NB4 (cell line): ENCODE measurements at regions not wholly inside any gene's neighbourhood (a gene's known extent, or its start where the extent isn't known, plus 50 kb on each side); places are given as distances from the start of the nearest gene placed in this dataset.
A peak's percentile ranks its signal among the peaks of the same experiment; 100 is the strongest.

ENCODE experiments used
- DNase-seq: peaks from one replicate; pipeline ENCODE4 v3.0.0; 2010; ENCODE audit warnings: low read depth
- H3K4me3 ChIP-seq: one replicate; pipeline ENCODE4 v1.5.1; 2011; ENCODE audit warnings: mild to moderate bottlenecking, low read depth, low read length, moderate library complexity
- MYC ChIP-seq: IDR thresholded peaks from 2 replicates; pipeline ENCODE4 v1.6.1; 2011; ENCODE audit warnings: low read depth, low read length
- POLR2A ChIP-seq: IDR thresholded peaks from 2 replicates; pipeline ENCODE4 v1.6.1; 2011; ENCODE audit warnings: mild to moderate bottlenecking; ENCODE audit not compliant: insufficient read length; ENCODE audit errors: extremely low read depth
- TF ChIP-seq, protein P1 (sequence below): IDR thresholded peaks from one replicate; pipeline ENCODE4 v1.5.1; 2012; ENCODE audit warnings: low read depth, low read length
- TF ChIP-seq, protein P2 (sequence below): IDR thresholded peaks from 2 replicates; pipeline ENCODE4 v1.6.1; 2011; ENCODE audit warnings: low read depth, low read length

DNA sequence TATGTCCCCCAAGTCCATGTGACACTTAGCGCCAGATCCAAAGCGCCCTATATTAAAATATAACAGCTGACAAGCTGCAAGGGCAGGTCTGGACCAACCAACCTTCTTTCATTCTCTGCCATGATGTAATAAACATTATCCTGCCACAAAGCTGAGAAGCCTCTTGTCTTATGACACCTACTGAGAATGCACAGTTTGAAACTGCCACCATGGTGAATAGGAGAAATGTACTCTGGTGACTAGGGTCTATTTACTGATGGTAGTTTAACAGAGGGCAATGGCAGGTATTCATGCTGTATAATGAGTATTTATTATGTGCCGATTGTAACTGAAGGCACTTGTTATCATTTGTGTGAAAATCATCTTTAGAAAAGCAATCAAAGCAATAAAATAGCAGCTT is 634.0 kb downstream of the OTOL1 start:
- TF ChIP-seq MYC (no peak), POLR2A (no peak)
- TF ChIP-seq, protein P1, sequence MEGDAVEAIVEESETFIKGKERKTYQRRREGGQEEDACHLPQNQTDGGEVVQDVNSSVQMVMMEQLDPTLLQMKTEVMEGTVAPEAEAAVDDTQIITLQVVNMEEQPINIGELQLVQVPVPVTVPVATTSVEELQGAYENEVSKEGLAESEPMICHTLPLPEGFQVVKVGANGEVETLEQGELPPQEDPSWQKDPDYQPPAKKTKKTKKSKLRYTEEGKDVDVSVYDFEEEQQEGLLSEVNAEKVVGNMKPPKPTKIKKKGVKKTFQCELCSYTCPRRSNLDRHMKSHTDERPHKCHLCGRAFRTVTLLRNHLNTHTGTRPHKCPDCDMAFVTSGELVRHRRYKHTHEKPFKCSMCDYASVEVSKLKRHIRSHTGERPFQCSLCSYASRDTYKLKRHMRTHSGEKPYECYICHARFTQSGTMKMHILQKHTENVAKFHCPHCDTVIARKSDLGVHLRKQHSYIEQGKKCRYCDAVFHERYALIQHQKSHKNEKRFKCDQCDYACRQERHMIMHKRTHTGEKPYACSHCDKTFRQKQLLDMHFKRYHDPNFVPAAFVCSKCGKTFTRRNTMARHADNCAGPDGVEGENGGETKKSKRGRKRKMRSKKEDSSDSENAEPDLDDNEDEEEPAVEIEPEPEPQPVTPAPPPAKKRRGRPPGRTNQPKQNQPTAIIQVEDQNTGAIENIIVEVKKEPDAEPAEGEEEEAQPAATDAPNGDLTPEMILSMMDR, result no peak
- TF ChIP-seq, protein P2, sequence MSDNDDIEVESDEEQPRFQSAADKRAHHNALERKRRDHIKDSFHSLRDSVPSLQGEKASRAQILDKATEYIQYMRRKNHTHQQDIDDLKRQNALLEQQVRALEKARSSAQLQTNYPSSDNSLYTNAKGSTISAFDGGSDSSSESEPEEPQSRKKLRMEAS, result no peak
- H3K4me3 ChIP-seq, result no peak overlapping the region
- DNase-seq, result no peak

DNA sequence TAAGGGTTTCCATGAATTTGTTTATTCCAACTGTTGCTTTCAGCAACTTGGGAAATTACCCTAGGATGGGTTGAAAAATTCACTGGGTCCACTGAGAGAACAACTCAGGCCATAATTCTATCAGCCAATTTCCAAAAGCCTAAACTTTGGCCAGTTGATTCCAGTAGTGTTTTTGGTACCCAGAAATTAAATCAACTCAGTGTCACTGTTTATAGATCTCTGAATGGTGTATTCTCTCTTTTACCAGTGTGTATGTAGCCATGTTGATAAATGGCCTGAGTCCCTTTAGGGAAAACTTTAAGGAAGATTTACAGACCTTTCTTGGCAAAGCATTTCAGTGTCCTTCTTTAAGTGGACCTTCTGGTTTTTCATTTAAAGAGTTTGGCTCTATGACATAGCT is 636.4 kb downstream of the OTOL1 start:
- no peak overlapping the region for H3K4me3 ChIP-seq
- DNase-seq, result no peak
- TF ChIP-seq, protein P1, result no peak
- TF ChIP-seq MYC, result no peak
- no peak for TF ChIP-seq POLR2A
- TF ChIP-seq, protein P2, result no peak

DNA sequence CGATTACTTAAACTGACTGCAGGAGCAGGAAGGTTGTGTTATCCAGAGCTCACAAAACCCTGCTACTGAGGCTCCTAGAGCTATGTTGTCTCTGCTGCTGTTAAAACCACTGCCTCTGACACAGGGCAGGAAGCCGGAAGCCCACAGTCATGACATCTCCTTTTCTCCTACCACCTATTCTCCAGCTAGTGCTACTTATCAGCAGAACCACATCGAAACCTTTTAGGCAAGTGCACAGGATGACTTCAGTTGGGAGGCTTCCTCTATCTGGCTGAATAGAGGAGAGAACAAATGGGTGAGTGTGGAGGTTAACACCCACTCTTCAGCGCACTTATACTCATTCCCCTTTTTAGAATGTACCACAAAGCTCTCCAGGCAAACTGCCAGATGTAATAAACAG is 638.0 kb downstream of the OTOL1 start:
- DNase-seq, result peak; percentile 24
- TF ChIP-seq POLR2A (no peak), MYC (no peak)
- TF ChIP-seq, protein P2, result no peak
- TF ChIP-seq, protein P1, result no peak
- H3K4me3 ChIP-seq, result no peak overlapping the region

DNA sequence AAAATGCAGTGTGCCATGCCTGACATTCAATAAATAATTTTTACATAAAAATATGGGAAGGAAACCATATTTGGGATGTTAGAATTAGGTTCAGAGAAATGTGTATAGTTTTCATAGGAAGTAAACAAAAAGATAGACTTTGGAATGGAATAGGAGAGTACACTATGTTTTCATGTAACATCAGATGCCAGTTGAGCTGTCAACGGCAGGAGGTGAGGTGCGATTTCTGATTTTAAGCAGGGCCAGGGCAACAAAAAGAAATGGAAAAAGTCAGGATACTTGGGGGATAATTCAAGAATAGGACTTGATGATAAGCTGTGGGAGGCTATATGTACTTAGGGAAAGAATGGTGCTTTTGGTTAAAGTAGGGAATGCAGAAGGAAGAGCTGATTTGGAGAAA is 639.5 kb downstream of the OTOL1 start:
- H3K4me3 ChIP-seq, result no peak overlapping the region
- no peak for TF ChIP-seq POLR2A
- TF ChIP-seq MYC, result no peak
- TF ChIP-seq, protein P2, result no peak
- TF ChIP-seq, protein P1, result no peak

GRCh38 chr3:162138509-162138908 is 641.9 kb downstream of the OTOL1 start:
- TF ChIP-seq MYC, result no peak
- TF ChIP-seq POLR2A, result no peak
- TF ChIP-seq, protein P1, result no peak
- TF ChIP-seq, protein P2, result no peak
- H3K4me3 ChIP-seq, result no peak overlapping the region
- DNase-seq, result no peak

More for the DNA sequence above, 639.5 kb downstream of the OTOL1 start:
- no peak for DNase-seq

DNA sequence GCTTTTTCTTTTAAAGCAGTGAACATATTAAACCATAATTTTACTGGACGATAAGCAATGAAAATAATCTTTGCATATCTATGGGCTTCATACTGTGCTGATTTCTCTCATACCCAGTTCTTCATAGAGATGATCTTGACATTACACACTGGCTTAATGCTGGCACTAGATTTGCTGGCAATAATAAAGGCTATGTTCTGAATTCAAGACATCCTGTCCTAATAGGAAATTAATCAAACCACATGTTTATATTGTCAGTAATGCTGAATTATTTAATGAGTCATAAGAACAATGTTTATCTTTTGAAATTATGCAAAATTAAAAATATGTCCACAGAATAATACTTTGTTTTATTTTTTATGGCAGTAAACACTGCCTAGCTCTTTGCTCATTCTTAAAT is 643.2 kb downstream of the OTOL1 start:
- no peak overlapping the region for H3K4me3 ChIP-seq
- TF ChIP-seq, protein P1, result no peak
- TF ChIP-seq POLR2A (no peak), MYC (no peak)
- TF ChIP-seq, protein P2, result no peak
- DNase-seq, result no peak
